A673 (cell line): ENCODE measurements at regions not wholly inside any gene's neighbourhood (a gene's known extent, or its start where the extent isn't known, plus 50 kb on each side); places are given as distances from the start of the nearest gene placed in this dataset.

Source experiments
- BruUV-seq: library from RNA; stranded (reverse); fragments of 400-500 nt; replicated peaks from 2 replicates; lab custom pipeline; 2021; lab: Mats Ljungman, UMichigan
- CTCF ChIA-PET: fragments of 300-600 bp; sonication (Branson Sonifier 250); formaldehyde crosslinking; loops from one replicate; lab custom pipeline; 2022; ENCODE audit warnings: antibody characterized with exemption; lab: Charles Lee
- POLR2A ChIA-PET: fragments of 300-600 bp; sonication (Branson Sonifier 250); formaldehyde crosslinking; loops from one replicate; lab custom pipeline; 2022; ENCODE audit warnings: antibody characterized with exemption; ENCODE audit not compliant: low non-redundant PET; lab: Charles Lee
- DNase-seq: peaks from one replicate; pipeline ENCODE4 v3.0.0-alpha.2; 2015; ENCODE audit warnings: low spot score
- H3K27ac ChIP-seq: fragments of 200-600 bp; sonication (generic); 2 replicates; pipeline ENCODE4 v1.5.1; 2016; ENCODE audit warnings: mixed run types, low read depth, mild to moderate bottlenecking, mixed read lengths, antibody characterized with exemption, low read length; ENCODE audit not compliant: poor library complexity, severe bottlenecking
- H3K27me3 ChIP-seq: fragments of 200-600 bp; sonication (generic); replicated peaks from 2 replicates; pipeline ENCODE4 v1.6.1; 2017; ENCODE audit warnings: mixed run types, low read depth, mild to moderate bottlenecking, mixed read lengths, antibody characterized with exemption, low read length; ENCODE audit not compliant: insufficient read depth, poor library complexity
- H3K36me3 ChIP-seq: fragments of 200-600 bp; sonication (generic); 2 replicates; pipeline ENCODE4 v1.6.1; 2016; ENCODE audit warnings: mixed run types, mild to moderate bottlenecking, mixed read lengths, antibody characterized with exemption, low read length; ENCODE audit not compliant: insufficient read depth, poor library complexity, severe bottlenecking
- H3K4me1 ChIP-seq: fragments of 200-600 bp; sonication (generic); 2 replicates; pipeline ENCODE4 v1.6.1; 2017; ENCODE audit warnings: mixed run types, mild to moderate bottlenecking, mixed read lengths, antibody characterized with exemption, low read length; ENCODE audit not compliant: insufficient read depth, poor library complexity, severe bottlenecking
- H3K4me3 ChIP-seq: fragments of 200-600 bp; sonication (generic); 2 replicates; pipeline ENCODE4 v1.5.1; 2016; ENCODE audit warnings: low read depth, mixed run types, mild to moderate bottlenecking, mixed read lengths, low read length; ENCODE audit not compliant: poor library complexity, severe bottlenecking
- H3K9me3 ChIP-seq: fragments of 200-600 bp; sonication (generic); 2 replicates; pipeline ENCODE4 v1.6.1; 2016; ENCODE audit warnings: mixed run types, low read depth, mild to moderate bottlenecking, mixed read lengths, antibody characterized with exemption, low read length; ENCODE audit not compliant: poor library complexity, severe bottlenecking
- EZH2 ChIP-seq: fragments of 200-600 bp; sonication (generic); IDR thresholded peaks from 2 replicates; pipeline ENCODE4 v1.6.1; 2017; ENCODE audit warnings: borderline replicate concordance, low read depth, mild to moderate bottlenecking, mixed read lengths, antibody characterized with exemption, low read length; ENCODE audit not compliant: poor library complexity, severe bottlenecking
- intact Hi-C: fragments of 100-400 bp; cut with micrococcal nuclease; formaldehyde crosslinking; loops from one replicate; pipeline ENCODE4 v1.10.0; 2022; ENCODE audit not compliant: unreplicated experiment
- TF ChIP-seq, protein P1 (sequence below): fragments of 300-800, 200-600 bp; sonication (generic); conservative IDR thresholded peaks from 2 replicates; pipeline ENCODE4 v1.5.1; 2017; ENCODE audit warnings: low read depth, mild to moderate bottlenecking, antibody characterized with exemption, low read length, moderate library complexity, mixed read lengths

GRCh38 chr21:35648512-35648911 is 411.8 kb downstream of the SETD4 start:
- POLR2A ChIA-PET: no interaction called here
- no peak overlapping the region for H3K4me3 ChIP-seq
- CTCF ChIA-PET: no interaction called here
- no peaks in the 10 kb centered on the region for H3K36me3 ChIP-seq
- H3K4me1 ChIP-seq: no peaks in the 10 kb centered on the region
- BruUV-seq: no TSS peak
- no peak for DNase-seq
- intact Hi-C loops: no loop called here
- H3K27me3 ChIP-seq: peaks cover 27% of the 10 kb centered on the region
- no peaks in the 10 kb centered on the region for H3K9me3 ChIP-seq
- no peak overlapping the region for H3K27ac ChIP-seq
- TF ChIP-seq, protein P1, sequence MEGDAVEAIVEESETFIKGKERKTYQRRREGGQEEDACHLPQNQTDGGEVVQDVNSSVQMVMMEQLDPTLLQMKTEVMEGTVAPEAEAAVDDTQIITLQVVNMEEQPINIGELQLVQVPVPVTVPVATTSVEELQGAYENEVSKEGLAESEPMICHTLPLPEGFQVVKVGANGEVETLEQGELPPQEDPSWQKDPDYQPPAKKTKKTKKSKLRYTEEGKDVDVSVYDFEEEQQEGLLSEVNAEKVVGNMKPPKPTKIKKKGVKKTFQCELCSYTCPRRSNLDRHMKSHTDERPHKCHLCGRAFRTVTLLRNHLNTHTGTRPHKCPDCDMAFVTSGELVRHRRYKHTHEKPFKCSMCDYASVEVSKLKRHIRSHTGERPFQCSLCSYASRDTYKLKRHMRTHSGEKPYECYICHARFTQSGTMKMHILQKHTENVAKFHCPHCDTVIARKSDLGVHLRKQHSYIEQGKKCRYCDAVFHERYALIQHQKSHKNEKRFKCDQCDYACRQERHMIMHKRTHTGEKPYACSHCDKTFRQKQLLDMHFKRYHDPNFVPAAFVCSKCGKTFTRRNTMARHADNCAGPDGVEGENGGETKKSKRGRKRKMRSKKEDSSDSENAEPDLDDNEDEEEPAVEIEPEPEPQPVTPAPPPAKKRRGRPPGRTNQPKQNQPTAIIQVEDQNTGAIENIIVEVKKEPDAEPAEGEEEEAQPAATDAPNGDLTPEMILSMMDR: no peak
- no peak for TF ChIP-seq EZH2

DNA sequence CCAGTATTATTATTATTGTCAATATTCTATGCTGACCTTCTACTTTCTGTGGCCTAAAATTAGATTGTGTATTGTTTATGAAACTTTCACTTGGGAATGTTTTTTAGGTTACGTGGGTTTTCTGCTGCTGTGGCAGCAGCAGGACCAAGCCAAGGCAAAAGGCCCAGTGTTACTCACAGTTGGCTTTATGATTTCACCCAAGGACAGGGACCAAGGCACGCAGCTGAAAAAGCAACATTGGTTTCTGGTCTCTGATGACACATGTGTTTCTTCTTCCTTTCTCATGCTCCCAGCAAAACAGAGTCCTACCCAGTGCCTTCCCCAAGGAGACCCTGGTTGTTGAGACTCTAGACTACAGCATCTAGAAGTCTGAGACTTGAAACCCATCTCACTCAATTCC is 413.7 kb downstream of the SETD4 start:
- intact Hi-C loops: no loop called here
- BruUV-seq: no TSS peak
- TF ChIP-seq, protein P1: no peak
- no peak for TF ChIP-seq EZH2
- H3K27ac ChIP-seq: no peak overlapping the region
- no peak for DNase-seq
- H3K27me3 ChIP-seq: peaks cover 23% of the 10 kb centered on the region
- ChIA-PET POLR2A (no interaction called here), CTCF (no interaction called here)
- no peaks in the 10 kb centered on the region for H3K4me1 ChIP-seq
- no peak overlapping the region for H3K4me3 ChIP-seq
- no peaks in the 10 kb centered on the region for H3K9me3 ChIP-seq
- no peaks in the 10 kb centered on the region for H3K36me3 ChIP-seq

DNA sequence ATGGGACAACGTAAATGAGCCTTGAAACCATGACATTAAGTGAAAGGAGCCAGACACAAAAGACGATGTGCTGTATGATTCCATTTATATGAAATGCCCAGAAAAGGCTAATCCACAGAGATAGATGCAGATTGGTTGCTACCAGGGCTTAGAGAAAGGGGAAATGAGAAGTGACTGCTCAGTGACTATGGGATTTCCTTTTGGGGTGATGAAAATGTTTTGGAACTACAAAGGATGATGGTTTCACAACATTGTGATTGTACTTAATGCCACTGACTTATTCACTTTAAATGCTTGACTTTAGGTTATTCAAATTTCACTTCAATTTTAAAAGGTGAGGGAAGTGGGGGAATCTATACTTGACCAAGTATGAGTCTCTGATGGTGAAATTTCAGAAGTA is 414.3 kb downstream of the SETD4 start:
- ChIA-PET POLR2A (no interaction called here), CTCF (no interaction called here)
- Histone ChIP-seq H3K4me3 (no peak overlapping the region), H3K36me3 (no peaks in the 10 kb centered on the region), H3K4me1 (no peaks in the 10 kb centered on the region), H3K9me3 (no peaks in the 10 kb centered on the region), H3K27ac (no peak overlapping the region), H3K27me3 (peaks cover 17% of the 10 kb centered on the region)
- BruUV-seq: no TSS peak
- no peak for TF ChIP-seq EZH2
- TF ChIP-seq, protein P1: no peak
- DNase-seq: no peak
- intact Hi-C loops: no loop called here
